ENCODE measurements at regions not wholly inside any gene's neighbourhood (a gene's known extent, or its start where the extent isn't known, plus 50 kb on each side); places are given as distances from the start of the nearest gene placed in this dataset.

- CTCF ChIA-PET, result interaction anchor here (1.2 kb wide), 1 partner anchor 43 kb away, joined by 5 read pairs; no protein-coding TSS in a partner anchor
- H3K4me3 ChIP-seq (replicated peaks in 1 of 3; ENCODE audit: insufficient read depth in 1 of 3, low read depth in 1 of 3, low read length in 3 of 3), result no peak overlapping the region
- no peaks in the 10 kb centered on the region for H3K36me3 ChIP-seq (ENCODE audit: control insufficient read depth in 2 of 2, extremely low read depth in 1 of 2, insufficient read depth in 2 of 2, low read length in 2 of 2)
- dilution Hi-C loops (cut with MboI; ENCODE audit: extremely low pct_ligation_motif_present, low sequenced_read_pairs) (no loop called here), intact Hi-C loops (cut with micrococcal nuclease) (no loop called here)
- no peak for TF ChIP-seq EZH2 (IDR thresholded peaks at IDR 0.05; ENCODE audit: borderline replicate concordance, low read depth, low read length, severe bottlenecking)
- TF ChIP-seq CTCF (IDR thresholded peaks at IDR 0.05; ENCODE audit: extremely low read depth in 1 of 2, insufficient read depth in 1 of 2, low read depth in 1 of 2, low read length in 2 of 2), result no peak
- no peak for TF ChIP-seq JUN (IDR thresholded peaks at IDR 0.05; ENCODE audit: borderline replicate concordance, insufficient read depth, insufficient read length, low read depth)
- no peak for TF ChIP-seq FOS (IDR thresholded peaks at IDR 0.05; ENCODE audit: borderline replicate concordance, insufficient read depth, low read length)
- no peak for TF ChIP-seq POLR2A (IDR thresholded peaks at IDR 0.05; ENCODE audit: low read depth, low read length)
- TF ChIP-seq GATA2 (IDR thresholded peaks at IDR 0.05; ENCODE audit: insufficient read depth, insufficient read length, low read depth, low read length), result no peak
- TF ChIP-seq MAX (IDR thresholded peaks at IDR 0.05; ENCODE audit: insufficient read depth, insufficient read length), result no peak
- TF ChIP-seq MYC (IDR thresholded peaks at IDR 0.05; ENCODE audit: low read depth, low read length), result no peak
- TF ChIP-seq POLR2AphosphoS5 (IDR thresholded peaks at IDR 0.05; ENCODE audit: insufficient read depth, low read depth, low read length), result no peak
- no peaks in the 10 kb centered on the region for H3K9me1 ChIP-seq (replicated peaks; ENCODE audit: control insufficient read depth, extremely low read depth, insufficient read depth, low read length)
- BruUV-seq (replicated peaks), result no TSS peak
- DNase-seq (ENCODE audit: low read depth, low spot score) (no peak), FAIRE-seq (no peak)
- no peaks in the 10 kb centered on the region for H3K79me2 ChIP-seq (ENCODE audit: control insufficient read depth, insufficient read depth, low read length)
- no peaks in the 10 kb centered on the region for H3K27me3 ChIP-seq (ENCODE audit: control insufficient read depth in 2 of 2, insufficient read depth in 2 of 2, low read length in 2 of 2)
- H3K4me1 ChIP-seq (ENCODE audit: control insufficient read depth, extremely low read depth, insufficient read depth, low read length), result no peaks in the 10 kb centered on the region
- H2AFZ ChIP-seq (ENCODE audit: low read depth, low read length), result no peak overlapping the region
- POLR2A ChIA-PET, result no interaction called here
- H3K9me3 ChIP-seq (replicated peaks; ENCODE audit: control insufficient read depth, insufficient read depth, low read length), result no peaks in the 10 kb centered on the region
- H4K20me1 ChIP-seq (replicated peaks; ENCODE audit: control insufficient read depth, extremely low read depth, insufficient read depth, low read length), result no peaks in the 10 kb centered on the region
- no peak overlapping the region for H3K4me2 ChIP-seq (ENCODE audit: insufficient read depth, low read length)
- no peak overlapping the region for H3K27ac ChIP-seq (ENCODE audit: insufficient read depth, low read depth, low read length)
- H3K9ac ChIP-seq (replicated peaks; ENCODE audit: extremely low read depth, insufficient read depth, low read length), result no peak overlapping the region
Observed at GRCh38 chr12:71349950-71350349, 89.6 kb upstream of the LGR5 start.
